H1 (cell line): ENCODE measurements at regions not wholly inside any gene's neighbourhood (a gene's known extent, or its start where the extent isn't known, plus 50 kb on each side); places are given as distances from the start of the nearest gene placed in this dataset.

ENCODE experiments used
- ATF3 ChIP-seq: IDR thresholded peaks from 2 replicates; pipeline ENCODE4 v1.6.1; 2011; ENCODE audit warnings: low read depth, mild to moderate bottlenecking, low read length; ENCODE audit not compliant: insufficient read depth
- CHD2 ChIP-seq: IDR thresholded peaks from 2 replicates; pipeline ENCODE4 v1.6.1; 2012; ENCODE audit warnings: low read length, improper control_type of control experiment
- EGR1 ChIP-seq: IDR thresholded peaks from 2 replicates; pipeline ENCODE4 v1.6.1; 2011; ENCODE audit warnings: low read depth, low read length, borderline replicate concordance
- EP300 ChIP-seq, 2 experiments: IDR thresholded peaks; 1 replicate in 1 of 2; 2 replicates in 1 of 2; pipeline ENCODE4 v1.6.1; 2011 to 2012; ENCODE audit warnings: low read depth in 2 of 2, low read length in 2 of 2, mild to moderate bottlenecking in 2 of 2, borderline replicate concordance in 1 of 2, inconsistent platforms in 1 of 2, moderate library complexity in 1 of 2
- EZH2 ChIP-seq: fragments of 200-600 bp; sonication (generic); IDR thresholded peaks from 2 replicates; pipeline ENCODE4 v1.7.1; 2012; ENCODE audit warnings: low read depth, mild to moderate bottlenecking, moderate library complexity, low read length, inconsistent platforms; ENCODE audit not compliant: severe bottlenecking
- GABPA ChIP-seq: IDR thresholded peaks from 2 replicates; pipeline ENCODE4 v1.6.1; 2011; ENCODE audit warnings: mild to moderate bottlenecking, low read length, moderate library complexity, borderline replicate concordance; ENCODE audit not compliant: insufficient read depth
- JUN ChIP-seq: IDR thresholded peaks from 2 replicates; pipeline ENCODE4 v1.6.1; 2011; ENCODE audit warnings: low read depth, mild to moderate bottlenecking, improper control_type of control experiment, low read length
- JUND ChIP-seq: IDR thresholded peaks from 2 replicates; pipeline ENCODE4 v1.6.1; 2011; ENCODE audit warnings: mild to moderate bottlenecking, improper control_type of control experiment, low read length
- POLR2A ChIP-seq, 2 experiments: IDR thresholded peaks; 1 replicate in 1 of 2; 2 replicates in 1 of 2; pipeline ENCODE4 v1.6.1; 2011; ENCODE audit warnings: low read depth in 2 of 2, low read length in 2 of 2, mild to moderate bottlenecking in 2 of 2; ENCODE audit errors: control extremely low read depth in 1 of 2
- SUZ12 ChIP-seq: fragments of 200-600 bp; sonication (generic); IDR thresholded peaks from 2 replicates; pipeline ENCODE4 v1.6.1; 2012; ENCODE audit warnings: mild to moderate bottlenecking, inconsistent platforms, low read length, moderate library complexity, mixed read lengths
- TF ChIP-seq, protein P1 (sequence below): IDR thresholded peaks from 2 replicates; pipeline ENCODE4 v1.6.1; 2011; ENCODE audit warnings: low read length, improper control_type of control experiment
- TF ChIP-seq, protein P2 (sequence below), 3 experiments: IDR thresholded peaks; 1 replicate in 2 of 3; 2 replicates in 1 of 3; pipeline versions ENCODE4 v1.5.1 to v1.6.1; 2011; ENCODE audit warnings: low read length in 3 of 3, mild to moderate bottlenecking in 3 of 3, inconsistent platforms in 2 of 3, low read depth in 1 of 3, moderate library complexity in 1 of 3; ENCODE audit not compliant: insufficient read depth in 1 of 3; ENCODE audit errors: control extremely low read depth in 1 of 3

DNA sequence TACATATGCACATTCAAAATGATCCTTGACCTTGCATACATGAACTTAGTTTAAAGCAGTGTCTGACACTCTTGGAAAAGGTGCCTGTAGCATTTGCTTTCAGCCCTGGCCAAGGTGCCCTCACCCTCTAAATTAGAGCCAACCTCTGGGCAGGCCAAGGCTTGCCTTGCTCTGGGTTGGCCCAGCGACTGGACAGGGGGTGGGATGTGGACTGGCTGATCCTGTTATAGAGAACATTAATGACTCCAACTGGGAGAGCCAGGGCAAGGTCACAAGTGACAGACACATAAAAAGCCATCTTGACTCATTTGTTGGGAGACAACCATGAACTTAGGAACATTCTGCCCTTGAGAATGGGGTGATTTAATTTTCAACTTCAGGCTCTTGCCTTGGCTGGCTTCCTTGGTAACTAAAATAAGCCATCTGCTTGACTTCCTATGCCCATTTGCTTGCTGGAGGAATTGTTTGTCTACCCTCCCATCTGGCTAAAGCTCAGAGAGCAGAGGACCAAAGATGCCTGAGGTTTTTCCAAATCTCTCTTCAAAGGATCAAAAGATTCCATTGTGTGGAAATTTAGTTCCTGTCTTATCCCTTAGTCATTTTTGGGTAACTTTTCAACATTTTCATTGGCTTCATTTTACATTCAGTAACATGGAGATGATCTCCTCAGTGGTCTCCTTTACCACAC is 403.7 kb downstream of the SOX2 start:
- TF ChIP-seq, protein P1, sequence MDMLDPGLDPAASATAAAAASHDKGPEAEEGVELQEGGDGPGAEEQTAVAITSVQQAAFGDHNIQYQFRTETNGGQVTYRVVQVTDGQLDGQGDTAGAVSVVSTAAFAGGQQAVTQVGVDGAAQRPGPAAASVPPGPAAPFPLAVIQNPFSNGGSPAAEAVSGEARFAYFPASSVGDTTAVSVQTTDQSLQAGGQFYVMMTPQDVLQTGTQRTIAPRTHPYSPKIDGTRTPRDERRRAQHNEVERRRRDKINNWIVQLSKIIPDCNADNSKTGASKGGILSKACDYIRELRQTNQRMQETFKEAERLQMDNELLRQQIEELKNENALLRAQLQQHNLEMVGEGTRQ: no peak
- TF ChIP-seq CHD2: no peak
- no peak for TF ChIP-seq JUND
- no peak for TF ChIP-seq POLR2A (IDR thresholded peaks at IDR 0.05; ENCODE audit: control extremely low read depth in 1 of 2, low read depth in 2 of 2, low read length in 2 of 2)
- TF ChIP-seq EP300 (IDR thresholded peaks at IDR 0.05; ENCODE audit: borderline replicate concordance in 1 of 2, low read depth in 2 of 2, low read length in 2 of 2): no peak
- no peak for TF ChIP-seq EGR1
- TF ChIP-seq, protein P2, sequence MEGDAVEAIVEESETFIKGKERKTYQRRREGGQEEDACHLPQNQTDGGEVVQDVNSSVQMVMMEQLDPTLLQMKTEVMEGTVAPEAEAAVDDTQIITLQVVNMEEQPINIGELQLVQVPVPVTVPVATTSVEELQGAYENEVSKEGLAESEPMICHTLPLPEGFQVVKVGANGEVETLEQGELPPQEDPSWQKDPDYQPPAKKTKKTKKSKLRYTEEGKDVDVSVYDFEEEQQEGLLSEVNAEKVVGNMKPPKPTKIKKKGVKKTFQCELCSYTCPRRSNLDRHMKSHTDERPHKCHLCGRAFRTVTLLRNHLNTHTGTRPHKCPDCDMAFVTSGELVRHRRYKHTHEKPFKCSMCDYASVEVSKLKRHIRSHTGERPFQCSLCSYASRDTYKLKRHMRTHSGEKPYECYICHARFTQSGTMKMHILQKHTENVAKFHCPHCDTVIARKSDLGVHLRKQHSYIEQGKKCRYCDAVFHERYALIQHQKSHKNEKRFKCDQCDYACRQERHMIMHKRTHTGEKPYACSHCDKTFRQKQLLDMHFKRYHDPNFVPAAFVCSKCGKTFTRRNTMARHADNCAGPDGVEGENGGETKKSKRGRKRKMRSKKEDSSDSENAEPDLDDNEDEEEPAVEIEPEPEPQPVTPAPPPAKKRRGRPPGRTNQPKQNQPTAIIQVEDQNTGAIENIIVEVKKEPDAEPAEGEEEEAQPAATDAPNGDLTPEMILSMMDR (IDR thresholded peaks at IDR 0.05; ENCODE audit: control extremely low read depth in 1 of 3, insufficient read depth in 1 of 3, low read depth in 1 of 3, low read length in 3 of 3): no peak
- no peak for TF ChIP-seq JUN
- no peak for TF ChIP-seq ATF3
- no peak for TF ChIP-seq EZH2
- no peak for TF ChIP-seq GABPA
- TF ChIP-seq SUZ12: no peak
